Calu3 (cell line): ENCODE measurements at regions not wholly inside any gene's neighbourhood (a gene's known extent, or its start where the extent isn't known, plus 50 kb on each side); places are given as distances from the start of the nearest gene placed in this dataset.
"Not testable (repeated sequence)": the region's sequence is repeated elsewhere in the genome, so short reads cannot be mapped to it uniquely, and the experiment has no call there.

ENCODE experiments used
- BruUV-seq: library from RNA; stranded (reverse); fragments of 400-500 nt; replicated peaks from 2 replicates; lab custom pipeline; 2021; lab: Mats Ljungman, UMichigan
- CTCF ChIA-PET: fragments of 300-600 bp; sonication (Branson Sonifier 250); formaldehyde crosslinking; loops from one replicate; lab custom pipeline; 2022; ENCODE audit warnings: antibody characterized with exemption; lab: Charles Lee
- DNase-seq: peaks from one replicate; pipeline ENCODE4 v3.0.0; 2022
- H3K27ac Mint-ChIP-seq: one replicate; pipeline ENCODE4 v1.8.0; 2022; ENCODE audit warnings: mixed read lengths; ENCODE audit not compliant: unreplicated experiment
- H3K27me3 Mint-ChIP-seq: one replicate; pipeline ENCODE4 v1.8.0; 2022; ENCODE audit warnings: mixed read lengths; ENCODE audit not compliant: unreplicated experiment
- H3K36me3 Mint-ChIP-seq: one replicate; pipeline ENCODE4 v1.8.0; 2022; ENCODE audit warnings: mild to moderate bottlenecking, moderate library complexity, mixed read lengths; ENCODE audit not compliant: insufficient read depth, unreplicated experiment
- H3K4me1 Mint-ChIP-seq: one replicate; pipeline ENCODE4 v1.8.0; 2022; ENCODE audit warnings: mild to moderate bottlenecking, low read depth, mixed read lengths; ENCODE audit not compliant: unreplicated experiment
- H3K4me3 Mint-ChIP-seq: one replicate; pipeline ENCODE4 v1.8.0; 2022; ENCODE audit warnings: mild to moderate bottlenecking, low read depth, moderate library complexity, mixed read lengths; ENCODE audit not compliant: unreplicated experiment
- H3K9me3 Mint-ChIP-seq: one replicate; pipeline ENCODE4 v1.8.0; 2022; ENCODE audit warnings: low read depth, mixed read lengths; ENCODE audit not compliant: unreplicated experiment
- intact Hi-C: fragments of 100-400 bp; cut with micrococcal nuclease; formaldehyde crosslinking; loops from one replicate; pipeline ENCODE4 v1.10.0; 2022; ENCODE audit not compliant: unreplicated experiment
- TF ChIP-seq, protein P1 (sequence below): fragments of 200-600 bp; IDR thresholded peaks from one replicate; pipeline ENCODE4 v1.8.0; 2022; ENCODE audit warnings: antibody characterized with exemption; ENCODE audit not compliant: unreplicated experiment

DNA sequence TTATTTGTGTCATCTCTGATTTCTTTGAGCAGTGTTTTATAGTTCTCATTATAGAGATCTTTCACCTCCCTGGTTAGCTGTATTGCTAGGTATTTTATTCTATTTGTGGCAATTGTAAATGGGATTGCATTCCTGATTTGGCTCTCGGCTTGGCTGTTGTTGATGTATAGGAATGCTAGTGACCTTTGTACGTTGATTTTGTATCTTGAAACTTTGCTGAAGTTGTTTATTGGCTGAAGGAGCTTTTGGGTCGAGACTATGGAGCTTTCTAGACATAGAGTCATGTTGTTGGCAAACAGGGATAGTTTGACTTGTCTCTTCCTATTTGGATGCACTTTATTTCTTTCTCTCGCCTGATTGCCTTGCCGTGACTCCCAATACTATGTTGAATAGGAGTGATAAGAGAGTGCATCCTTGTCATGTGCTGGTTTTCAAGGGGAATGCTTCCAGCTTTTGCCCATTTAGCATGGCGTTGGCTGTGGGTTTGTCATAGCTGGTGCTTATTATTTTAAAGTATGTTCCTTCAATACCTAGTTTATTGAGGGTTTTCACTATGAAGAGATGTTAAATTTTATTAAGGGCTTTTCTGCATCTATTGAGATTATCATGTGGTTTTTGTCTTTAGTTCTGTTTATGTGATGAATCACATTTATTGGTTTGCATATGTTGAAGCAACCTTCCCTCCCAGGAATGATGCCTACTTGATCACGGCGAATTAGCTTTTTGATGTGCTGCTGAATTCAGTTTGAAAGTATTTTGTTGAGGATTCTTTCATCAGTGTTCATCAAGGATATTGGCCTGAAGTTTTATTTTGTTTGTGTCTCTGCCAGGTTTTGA is 72.7 kb upstream of the BOD1L1 start:
- Mint-ChIP-seq H3K36me3 (peaks cover 26% of the 10 kb centered on the region), H3K27me3 (no peaks in the 10 kb centered on the region), H3K4me3 (no peak overlapping the region), H3K27ac (peak overlapping the region; percentile 85), H3K4me1 (peaks cover 32% of the 10 kb centered on the region), H3K9me3 (peaks cover 2% of the 10 kb centered on the region)
- BruUV-seq: no TSS peak
- no peak for DNase-seq
- intact Hi-C loops: loop anchor here (5.0 kb wide), 1 partner anchor 207 kb away; no protein-coding TSS in a partner anchor
- CTCF ChIA-PET: interaction anchor here (0.6 kb wide), 1 partner anchor 237 kb away, joined by 3 read pairs; no protein-coding TSS in a partner anchor
- TF ChIP-seq, protein P1, sequence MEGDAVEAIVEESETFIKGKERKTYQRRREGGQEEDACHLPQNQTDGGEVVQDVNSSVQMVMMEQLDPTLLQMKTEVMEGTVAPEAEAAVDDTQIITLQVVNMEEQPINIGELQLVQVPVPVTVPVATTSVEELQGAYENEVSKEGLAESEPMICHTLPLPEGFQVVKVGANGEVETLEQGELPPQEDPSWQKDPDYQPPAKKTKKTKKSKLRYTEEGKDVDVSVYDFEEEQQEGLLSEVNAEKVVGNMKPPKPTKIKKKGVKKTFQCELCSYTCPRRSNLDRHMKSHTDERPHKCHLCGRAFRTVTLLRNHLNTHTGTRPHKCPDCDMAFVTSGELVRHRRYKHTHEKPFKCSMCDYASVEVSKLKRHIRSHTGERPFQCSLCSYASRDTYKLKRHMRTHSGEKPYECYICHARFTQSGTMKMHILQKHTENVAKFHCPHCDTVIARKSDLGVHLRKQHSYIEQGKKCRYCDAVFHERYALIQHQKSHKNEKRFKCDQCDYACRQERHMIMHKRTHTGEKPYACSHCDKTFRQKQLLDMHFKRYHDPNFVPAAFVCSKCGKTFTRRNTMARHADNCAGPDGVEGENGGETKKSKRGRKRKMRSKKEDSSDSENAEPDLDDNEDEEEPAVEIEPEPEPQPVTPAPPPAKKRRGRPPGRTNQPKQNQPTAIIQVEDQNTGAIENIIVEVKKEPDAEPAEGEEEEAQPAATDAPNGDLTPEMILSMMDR: no peak

DNA sequence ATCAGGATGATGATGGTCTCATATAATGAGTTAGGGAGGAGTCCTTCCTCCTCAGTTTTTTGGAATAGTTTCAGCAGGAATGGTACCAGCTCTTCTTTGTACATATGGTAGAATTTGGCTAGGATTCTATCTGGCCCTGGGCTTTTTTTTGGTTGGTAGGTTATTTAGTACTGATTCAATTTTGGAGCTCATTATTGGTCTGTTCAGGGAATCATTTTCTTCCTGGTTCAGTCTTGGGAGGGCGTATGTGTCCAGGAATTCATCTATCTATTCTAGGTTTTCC is 73.3 kb upstream of the BOD1L1 start:
- H3K27me3 Mint-ChIP-seq, DNase-seq, H3K9me3 Mint-ChIP-seq, CTCF ChIA-PET, H3K4me3 Mint-ChIP-seq, BruUV-seq: not testable (repeated sequence)
- Mint-ChIP-seq H3K36me3 (peaks cover 26% of the 10 kb centered on the region), H3K27ac (peak overlapping the region; percentile 85), H3K4me1 (peaks cover 32% of the 10 kb centered on the region)
- intact Hi-C loops: loop anchor here (5.0 kb wide), 1 partner anchor 207 kb away; no protein-coding TSS in a partner anchor

DNA sequence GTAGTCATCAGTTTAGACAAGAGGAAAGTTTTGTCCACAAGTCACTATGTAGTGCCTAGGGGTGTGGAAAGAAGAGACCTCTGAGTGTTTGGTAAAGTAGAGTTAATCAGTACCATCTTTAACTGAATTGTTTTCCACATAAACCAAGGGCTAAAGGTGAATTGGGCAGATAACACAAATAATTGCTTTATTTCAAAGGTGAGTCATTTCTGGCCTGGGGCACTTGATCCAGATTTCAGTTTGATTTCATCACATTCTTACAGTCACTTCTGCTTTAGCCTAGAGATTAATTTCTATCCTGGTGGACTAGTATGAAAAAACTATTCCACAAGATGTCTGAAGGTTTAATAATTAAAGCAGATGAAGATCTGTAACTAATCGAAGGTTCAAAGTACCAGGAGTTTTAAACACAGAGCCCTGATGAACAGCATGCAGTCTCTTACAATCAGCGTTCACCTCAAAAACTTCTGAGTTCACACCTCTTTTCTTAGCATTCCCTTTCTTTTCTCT is 74.5 kb upstream of the BOD1L1 start:
- Mint-ChIP-seq H3K27me3 (no peaks in the 10 kb centered on the region), H3K36me3 (peaks cover 26% of the 10 kb centered on the region), H3K4me3 (peak overlapping the region; percentile 30), H3K27ac (peak overlapping the region; percentile 85), H3K4me1 (peaks cover 32% of the 10 kb centered on the region), H3K9me3 (peaks cover 2% of the 10 kb centered on the region)
- peak; percentile 47 for DNase-seq
- no TSS peak for BruUV-seq
- intact Hi-C loops: loop anchor here (2.0 to 5.0 kb wide), 3 partner anchors 45 to 279 kb away; no protein-coding TSS in a partner anchor
- CTCF ChIA-PET: no interaction called here
- TF ChIP-seq, protein P1: no peak

DNA sequence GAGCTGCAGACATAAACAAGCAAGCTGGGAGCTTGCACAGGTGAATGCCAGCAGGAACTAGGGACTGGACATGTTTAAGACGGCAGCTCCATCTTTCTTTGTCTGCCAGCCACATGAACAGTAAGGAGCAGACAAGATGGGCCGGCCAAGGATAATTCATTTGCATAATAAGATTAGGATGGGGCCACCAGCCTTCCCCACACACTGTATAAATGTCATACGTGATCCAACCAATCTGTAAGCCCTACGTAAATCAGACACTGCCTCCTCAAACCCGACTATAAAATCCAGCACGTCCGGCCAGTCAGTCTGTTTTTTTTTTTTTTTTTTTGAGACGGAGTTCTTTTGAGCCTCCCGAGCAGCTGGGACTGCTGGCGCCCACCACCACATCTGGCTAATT is 75.6 kb upstream of the BOD1L1 start:
- peaks cover 32% of the 10 kb centered on the region for H3K4me1 Mint-ChIP-seq

More for the DNA sequence above, 75.6 kb upstream of the BOD1L1 start:
- H3K36me3 Mint-ChIP-seq: peaks cover 26% of the 10 kb centered on the region
- no peaks in the 10 kb centered on the region for H3K27me3 Mint-ChIP-seq
- TF ChIP-seq, protein P1: no peak
- H3K4me3 Mint-ChIP-seq: no peak overlapping the region
- peak overlapping the region; percentile 85 for H3K27ac Mint-ChIP-seq
- no TSS peak for BruUV-seq
- peaks cover 2% of the 10 kb centered on the region for H3K9me3 Mint-ChIP-seq
- DNase-seq: no peak
- intact Hi-C loops: loop anchor here (2.0 to 5.0 kb wide), 3 partner anchors 46 to 278 kb away; no protein-coding TSS in a partner anchor
- CTCF ChIA-PET: no interaction called here
